Body of pancreas (tissue), 4 donors: ENCODE measurements at regions not wholly inside any gene's neighbourhood (a gene's known extent, or its start where the extent isn't known, plus 50 kb on each side); places are given as distances from the start of the nearest gene placed in this dataset.

Source experiments
- CTCF ChIP-seq, 7 experiments: fragments of 450-650 bp in 4 of 7; fragments of 200-600 bp in 3 of 7; sonication (generic) in 3 of 7; IDR thresholded peaks; one replicate each; pipeline ENCODE4 v1.5.1; 2016 to 2019; ENCODE audit warnings: antibody characterized with exemption in 7 of 7
- POLR2A ChIP-seq, 3 donors: fragments of 450-650 bp; IDR thresholded peaks; one replicate each; pipeline ENCODE4 v1.6.1; 2016; ENCODE audit warnings: antibody characterized with exemption in 3 of 3, mild to moderate bottlenecking in 2 of 3

- TF ChIP-seq POLR2A (IDR thresholded peaks at IDR 0.05) (no peak), CTCF (IDR thresholded peaks at IDR 0.05) (no peak)
Observed at GRCh38 chrY:7796128-7796527, 884.6 kb upstream of the AMELY start.
